Endothelial cell of umbilical vein (primary cell): ENCODE measurements at regions not wholly inside any gene's neighbourhood (a gene's known extent, or its start where the extent isn't known, plus 50 kb on each side); places are given as distances from the start of the nearest gene placed in this dataset.

Experiments
- BruUV-seq: library from RNA; stranded (reverse); fragments of 400-500 nt; replicated peaks from 2 replicates; lab custom pipeline; 2021; lab: Mats Ljungman, UMichigan
- CTCF ChIA-PET: fragments of 300-600, 350-600 bp; sonication (Branson Sonifier 250); formaldehyde crosslinking; loops from one replicate; lab custom pipeline; 2021; ENCODE audit warnings: antibody characterized with exemption, inconsistent platforms; lab: Charles Lee
- POLR2A ChIA-PET: fragments of 300-600, 350-600 bp; sonication (Branson Sonifier 250); formaldehyde crosslinking; loops from one replicate; lab custom pipeline; 2021; ENCODE audit warnings: antibody characterized with exemption, inconsistent platforms; lab: Charles Lee
- DNase-seq: peaks from one replicate; pipeline ENCODE4 v3.0.0-alpha.2; 2011; ENCODE audit warnings: low read depth, low spot score
- FAIRE-seq: peaks from 2 replicates; lab custom pipeline; 2011; peaks lifted over from hg19 to GRCh38; lab: Jason Lieb, UNC
- H2AFZ ChIP-seq: 2 replicates; pipeline ENCODE4 v1.6.0; 2012; ENCODE audit warnings: low read depth, low read length, control low read depth, inconsistent platforms
- H3K27ac ChIP-seq: 2 replicates; pipeline ENCODE4 v1.5.1; 2011; ENCODE audit warnings: low read depth, mild to moderate bottlenecking, control low read depth, low read length, moderate library complexity; ENCODE audit not compliant: insufficient read depth
- H3K27me3 ChIP-seq, 2 experiments: 2 replicates each; pipeline versions ENCODE4 v1.6.0 to v1.6.1; 2011; ENCODE audit warnings: low read length in 2 of 2, mixed read lengths in 1 of 2; ENCODE audit not compliant: control insufficient read depth in 2 of 2, insufficient read depth in 2 of 2
- H3K36me3 ChIP-seq, 2 experiments: 2 replicates in 1 of 2; 3 replicates in 1 of 2; pipeline ENCODE4 v1.5.1; 2011; ENCODE audit warnings: low read length in 2 of 2, mild to moderate bottlenecking in 1 of 2, moderate library complexity in 1 of 2; ENCODE audit not compliant: control insufficient read depth in 2 of 2, insufficient read depth in 2 of 2; ENCODE audit errors: extremely low read depth in 1 of 2
- H3K4me1 ChIP-seq: 3 replicates; pipeline ENCODE4 v1.5.1; 2011; ENCODE audit warnings: mild to moderate bottlenecking, low read length; ENCODE audit not compliant: control insufficient read depth, insufficient read depth; ENCODE audit errors: extremely low read depth
- H3K4me2 ChIP-seq: 2 replicates; pipeline ENCODE4 v1.6.1; 2011; ENCODE audit warnings: low read length, control low read depth, mixed read lengths; ENCODE audit not compliant: insufficient read depth
- H3K4me3 ChIP-seq, 3 experiments: fragments of 200-600 bp in 1 of 3; sonication (generic), shearing (Covaris generic) in 1 of 3; replicated peaks in 1 of 3; 2 replicates each; pipeline ENCODE4 v1.5.1; 2011 to 2016; ENCODE audit warnings: control low read depth in 3 of 3, low read length in 3 of 3, mild to moderate bottlenecking in 2 of 3, inconsistent platforms in 1 of 3, low read depth in 1 of 3, moderate library complexity in 1 of 3; ENCODE audit not compliant: insufficient read depth in 1 of 3
- H3K79me2 ChIP-seq: 2 replicates; pipeline ENCODE4 v1.6.0; 2012; ENCODE audit warnings: low read length, inconsistent platforms; ENCODE audit not compliant: control insufficient read depth, insufficient read depth
- H3K9ac ChIP-seq: replicated peaks from 2 replicates; pipeline ENCODE3; 2011; ENCODE audit warnings: low read length, control low read depth; ENCODE audit not compliant: insufficient read depth; ENCODE audit errors: extremely low read depth
- H3K9me1 ChIP-seq: replicated peaks from 3 replicates; pipeline ENCODE4 v1.6.0; 2011; ENCODE audit warnings: mild to moderate bottlenecking, low read length; ENCODE audit not compliant: control insufficient read depth, insufficient read depth; ENCODE audit errors: extremely low read depth
- H3K9me3 ChIP-seq: replicated peaks from 2 replicates; pipeline ENCODE4 v1.5.1; 2012; ENCODE audit warnings: low read length, inconsistent platforms; ENCODE audit not compliant: control insufficient read depth, insufficient read depth
- H4K20me1 ChIP-seq: replicated peaks from 2 replicates; pipeline ENCODE3; 2011; ENCODE audit warnings: mild to moderate bottlenecking, low read length; ENCODE audit not compliant: control insufficient read depth, insufficient read depth; ENCODE audit errors: extremely low read depth
- EZH2 ChIP-seq: IDR thresholded peaks from 2 replicates; pipeline ENCODE4 v1.6.1; 2012; ENCODE audit warnings: borderline replicate concordance, low read depth, mild to moderate bottlenecking, moderate library complexity, low read length, inconsistent platforms; ENCODE audit not compliant: severe bottlenecking
- FOS ChIP-seq: IDR thresholded peaks from 2 replicates; pipeline ENCODE4 v1.6.1; 2011; ENCODE audit warnings: mild to moderate bottlenecking, low read length, moderate library complexity, borderline replicate concordance; ENCODE audit not compliant: insufficient read depth
- GATA2 ChIP-seq: IDR thresholded peaks from 2 replicates; pipeline ENCODE4 v1.7.0; 2011; ENCODE audit warnings: low read depth, mild to moderate bottlenecking, moderate library complexity, mixed read lengths, low read length; ENCODE audit not compliant: insufficient read length, insufficient read depth
- JUN ChIP-seq: IDR thresholded peaks from 2 replicates; pipeline ENCODE4 v1.6.1; 2011; ENCODE audit warnings: borderline replicate concordance, low read depth; ENCODE audit not compliant: insufficient read length, insufficient read depth
- MAX ChIP-seq: IDR thresholded peaks from 2 replicates; pipeline ENCODE4 v1.6.1; 2011; ENCODE audit not compliant: insufficient read depth, insufficient read length
- MYC ChIP-seq: IDR thresholded peaks from one replicate; pipeline ENCODE4 v1.6.1; 2011; ENCODE audit warnings: mild to moderate bottlenecking, low read depth, low read length
- POLR2A ChIP-seq: IDR thresholded peaks from 2 replicates; pipeline ENCODE4 v1.6.1; 2012; ENCODE audit warnings: low read depth, mild to moderate bottlenecking, control low read depth, low read length
- POLR2AphosphoS5 ChIP-seq: IDR thresholded peaks from 2 replicates; pipeline ENCODE4 v1.6.1; 2012; ENCODE audit warnings: low read depth, mild to moderate bottlenecking, control low read depth, low read length, moderate library complexity; ENCODE audit not compliant: insufficient read depth
- dilution Hi-C: fragments of 300-500 bp; cut with MboI; formaldehyde crosslinking; loops from one replicate; pipeline ENCODE4 v1.15.0; 2019; ENCODE audit warnings: low sequenced_read_pairs; ENCODE audit not compliant: extremely low pct_ligation_motif_present
- intact Hi-C: fragments of 100-400 bp; cut with micrococcal nuclease; formaldehyde crosslinking; loops from one replicate; pipeline ENCODE4 v1.10.0; 2022
- TF ChIP-seq, protein P1 (sequence below), 2 donors: IDR thresholded peaks; 1 replicate in 1 of 2; 2 replicates in 1 of 2; pipeline ENCODE4 v1.5.1; 2011; ENCODE audit warnings: low read length in 2 of 2, mild to moderate bottlenecking in 2 of 2, moderate library complexity in 2 of 2, control low read depth in 1 of 2, inconsistent platforms in 1 of 2, low read depth in 1 of 2; ENCODE audit not compliant: insufficient read depth in 1 of 2; ENCODE audit errors: extremely low read depth in 1 of 2

GRCh38 chr18:10264260-10264659 lies 190.2 kb upstream of the APCDD1 start:
- no peaks in the 10 kb centered on the region for H3K9me3 ChIP-seq
- H3K9me1 ChIP-seq, result no peaks in the 10 kb centered on the region
- H3K9ac ChIP-seq, result no peak overlapping the region
- H3K79me2 ChIP-seq, result no peaks in the 10 kb centered on the region
- no peak overlapping the region for H3K4me3 ChIP-seq
- no peaks in the 10 kb centered on the region for H3K36me3 ChIP-seq
- CTCF ChIA-PET, result no interaction called here
- no peaks in the 10 kb centered on the region for H4K20me1 ChIP-seq
- FAIRE-seq (no peak), DNase-seq (no peak)
- no TSS peak for BruUV-seq
- TF ChIP-seq POLR2AphosphoS5, result no peak
- TF ChIP-seq MAX, result no peak
- TF ChIP-seq MYC, result no peak
- TF ChIP-seq JUN, result no peak
- no peak for TF ChIP-seq POLR2A
- no peak for TF ChIP-seq FOS
- TF ChIP-seq GATA2, result no peak
- TF ChIP-seq, protein P1, sequence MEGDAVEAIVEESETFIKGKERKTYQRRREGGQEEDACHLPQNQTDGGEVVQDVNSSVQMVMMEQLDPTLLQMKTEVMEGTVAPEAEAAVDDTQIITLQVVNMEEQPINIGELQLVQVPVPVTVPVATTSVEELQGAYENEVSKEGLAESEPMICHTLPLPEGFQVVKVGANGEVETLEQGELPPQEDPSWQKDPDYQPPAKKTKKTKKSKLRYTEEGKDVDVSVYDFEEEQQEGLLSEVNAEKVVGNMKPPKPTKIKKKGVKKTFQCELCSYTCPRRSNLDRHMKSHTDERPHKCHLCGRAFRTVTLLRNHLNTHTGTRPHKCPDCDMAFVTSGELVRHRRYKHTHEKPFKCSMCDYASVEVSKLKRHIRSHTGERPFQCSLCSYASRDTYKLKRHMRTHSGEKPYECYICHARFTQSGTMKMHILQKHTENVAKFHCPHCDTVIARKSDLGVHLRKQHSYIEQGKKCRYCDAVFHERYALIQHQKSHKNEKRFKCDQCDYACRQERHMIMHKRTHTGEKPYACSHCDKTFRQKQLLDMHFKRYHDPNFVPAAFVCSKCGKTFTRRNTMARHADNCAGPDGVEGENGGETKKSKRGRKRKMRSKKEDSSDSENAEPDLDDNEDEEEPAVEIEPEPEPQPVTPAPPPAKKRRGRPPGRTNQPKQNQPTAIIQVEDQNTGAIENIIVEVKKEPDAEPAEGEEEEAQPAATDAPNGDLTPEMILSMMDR (IDR thresholded peaks at IDR 0.05; ENCODE audit: extremely low read depth in 1 of 2, insufficient read depth in 1 of 2, low read depth in 1 of 2, low read length in 2 of 2), result no peak
- TF ChIP-seq EZH2, result no peak
- H2AFZ ChIP-seq, result no peak overlapping the region
- POLR2A ChIA-PET, result no interaction called here
- intact Hi-C loops, result no loop called here
- peaks cover 7% of the 10 kb centered on the region for H3K4me1 ChIP-seq
- H3K27ac ChIP-seq, result no peak overlapping the region
- H3K27me3 ChIP-seq, result peaks cover 0 to 7% of the 10 kb centered on the region in 2 experiments
- dilution Hi-C loops, result no loop called here
- no peak overlapping the region for H3K4me2 ChIP-seq
